ENCODE measurements at regions not wholly inside any gene's neighbourhood (a gene's known extent, or its start where the extent isn't known, plus 50 kb on each side); places are given as distances from the start of the nearest gene placed in this dataset.

- no peak overlapping the region for H3K27ac ChIP-seq
- DNase-seq (ENCODE audit: low read depth, low spot score) = peak; percentile 40
These were observed 221.1 kb upstream of the GSE1 start for GRCh38 chr16:85391769-85392583.

- DNase-seq (ENCODE audit: low read depth, low spot score) = no peak
These were observed 220.1 kb upstream of the GSE1 start for GRCh38 chr16:85392756-85393673.

GRCh38 chr16:85393674-85394451, 219.3 kb upstream of the GSE1 start:
- DNase-seq (ENCODE audit: low read depth, low spot score) = no peak
- H3K27ac ChIP-seq = no peak overlapping the region

More at GRCh38 chr16:85392756-85393673, 220.1 kb upstream of the GSE1 start:
- no peak overlapping the region for H3K27ac ChIP-seq

- no peak for DNase-seq (ENCODE audit: low read depth, low spot score)
- peak overlapping the region; percentile 87 for H3K27ac ChIP-seq
These were observed 218.5 kb upstream of the GSE1 start for GRCh38 chr16:85394456-85395206.

GRCh38 chr16:85395207-85395912, 217.8 kb upstream of the GSE1 start:
- peak overlapping the region; percentile 87 for H3K27ac ChIP-seq
- peak; percentile 82 for DNase-seq (ENCODE audit: low read depth, low spot score)

GRCh38 chr16:85395913-85396878, 216.9 kb upstream of the GSE1 start:
- peak overlapping the region; percentile 87 for H3K27ac ChIP-seq
- DNase-seq (ENCODE audit: low read depth, low spot score) = peak; percentile 44

GRCh38 chr16:85396879-85397871, 215.9 kb upstream of the GSE1 start:
- no peak for DNase-seq (ENCODE audit: low read depth, low spot score)
- H3K27ac ChIP-seq = peak overlapping the region; percentile 87

GRCh38 chr16:85398050-85398451, 215.1 kb upstream of the GSE1 start:
- H3K27ac ChIP-seq = no peak overlapping the region
- DNase-seq (ENCODE audit: low read depth, low spot score) = no peak

- no peak for DNase-seq (ENCODE audit: low read depth, low spot score)
- H3K27ac ChIP-seq = no peak overlapping the region
These were observed 214.2 kb upstream of the GSE1 start for GRCh38 chr16:85398688-85399582.

- H3K27ac ChIP-seq = no peak overlapping the region
- DNase-seq (ENCODE audit: low read depth, low spot score) = no peak
These were observed 213.4 kb upstream of the GSE1 start for GRCh38 chr16:85399583-85400284.

GRCh38 chr16:85400305-85401205, 212.6 kb upstream of the GSE1 start:
- no peak for DNase-seq (ENCODE audit: low read depth, low spot score)
- H3K27ac ChIP-seq = no peak overlapping the region

GRCh38 chr16:85401370-85401916, 211.7 kb upstream of the GSE1 start:
- DNase-seq (ENCODE audit: low read depth, low spot score) = no peak
- no peak overlapping the region for H3K27ac ChIP-seq

- no peak for DNase-seq (ENCODE audit: low read depth, low spot score)
- no peak overlapping the region for H3K27ac ChIP-seq
These were observed 211.0 kb upstream of the GSE1 start for GRCh38 chr16:85401917-85402766.
